AG10803 (cell line): ENCODE measurements at regions not wholly inside any gene's neighbourhood (a gene's known extent, or its start where the extent isn't known, plus 50 kb on each side); places are given as distances from the start of the nearest gene placed in this dataset.

Experiments
- DNase-seq: peaks from one replicate; pipeline ENCODE4 v3.0.0; 2010; ENCODE audit warnings: low read depth
- H3K4me3 ChIP-seq: 2 replicates; pipeline ENCODE4 v1.5.1; 2011; ENCODE audit warnings: mild to moderate bottlenecking, low read length, control low read depth
- TF ChIP-seq, protein P1 (sequence below): conservative IDR thresholded peaks from 2 replicates; pipeline ENCODE4 v1.5.1; 2011; ENCODE audit warnings: mild to moderate bottlenecking, low read length, control low read depth, inconsistent platforms

DNA sequence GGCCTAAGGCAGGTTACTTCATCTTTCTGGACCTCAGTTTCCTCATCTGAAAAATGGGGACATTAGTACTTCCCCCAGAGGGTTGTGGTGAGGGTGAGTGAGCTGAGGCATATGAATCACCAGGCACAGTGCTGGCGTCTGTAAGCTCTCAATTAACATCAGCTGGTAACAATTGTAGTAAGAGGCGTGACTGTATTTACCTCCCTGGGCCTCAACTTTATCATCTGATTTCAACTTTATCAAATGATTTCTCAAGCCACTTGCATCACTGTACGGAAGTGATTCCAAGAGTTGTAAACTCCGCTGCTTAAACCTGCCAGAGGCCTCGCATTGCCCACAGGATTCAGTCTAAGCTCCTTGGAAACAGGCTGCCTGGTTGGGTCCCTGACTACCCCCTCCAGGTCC lies 53.6 kb upstream of the PKDCC start:
- no peak overlapping the region for H3K4me3 ChIP-seq
- DNase-seq: peak; percentile 93

GRCh38 chr2:41994661-41995060 lies 53.2 kb upstream of the PKDCC start:
- no peak for DNase-seq
- H3K4me3 ChIP-seq: no peak overlapping the region
- TF ChIP-seq, protein P1, sequence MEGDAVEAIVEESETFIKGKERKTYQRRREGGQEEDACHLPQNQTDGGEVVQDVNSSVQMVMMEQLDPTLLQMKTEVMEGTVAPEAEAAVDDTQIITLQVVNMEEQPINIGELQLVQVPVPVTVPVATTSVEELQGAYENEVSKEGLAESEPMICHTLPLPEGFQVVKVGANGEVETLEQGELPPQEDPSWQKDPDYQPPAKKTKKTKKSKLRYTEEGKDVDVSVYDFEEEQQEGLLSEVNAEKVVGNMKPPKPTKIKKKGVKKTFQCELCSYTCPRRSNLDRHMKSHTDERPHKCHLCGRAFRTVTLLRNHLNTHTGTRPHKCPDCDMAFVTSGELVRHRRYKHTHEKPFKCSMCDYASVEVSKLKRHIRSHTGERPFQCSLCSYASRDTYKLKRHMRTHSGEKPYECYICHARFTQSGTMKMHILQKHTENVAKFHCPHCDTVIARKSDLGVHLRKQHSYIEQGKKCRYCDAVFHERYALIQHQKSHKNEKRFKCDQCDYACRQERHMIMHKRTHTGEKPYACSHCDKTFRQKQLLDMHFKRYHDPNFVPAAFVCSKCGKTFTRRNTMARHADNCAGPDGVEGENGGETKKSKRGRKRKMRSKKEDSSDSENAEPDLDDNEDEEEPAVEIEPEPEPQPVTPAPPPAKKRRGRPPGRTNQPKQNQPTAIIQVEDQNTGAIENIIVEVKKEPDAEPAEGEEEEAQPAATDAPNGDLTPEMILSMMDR: no peak

More for the DNA sequence above, 53.6 kb upstream of the PKDCC start:
- TF ChIP-seq, protein P1: no peak

DNA sequence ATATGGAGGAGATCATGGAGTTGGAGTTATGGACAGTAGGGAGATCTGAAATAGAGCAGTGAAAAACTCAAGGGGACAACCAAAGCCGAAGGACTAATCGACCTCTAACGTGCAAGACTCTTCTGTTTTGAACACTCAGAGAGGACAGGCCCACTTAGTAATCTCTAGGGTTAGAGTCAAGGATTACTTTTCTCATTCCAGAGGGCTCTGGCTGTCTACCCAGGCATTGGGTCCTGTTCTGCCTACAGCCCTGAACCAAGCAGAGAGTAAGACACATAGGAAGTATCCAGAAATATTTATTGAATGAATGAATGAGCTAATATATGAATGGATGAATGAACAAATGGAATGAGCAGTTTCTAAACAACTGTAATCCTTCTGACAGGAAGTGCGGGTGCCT lies 50.3 kb upstream of the PKDCC start:
- TF ChIP-seq, protein P1: no peak
- no peak for DNase-seq
- H3K4me3 ChIP-seq: no peak overlapping the region
